ENCODE measurements at regions not wholly inside any gene's neighbourhood (a gene's known extent, or its start where the extent isn't known, plus 50 kb on each side); places are given as distances from the start of the nearest gene placed in this dataset.

DNA sequence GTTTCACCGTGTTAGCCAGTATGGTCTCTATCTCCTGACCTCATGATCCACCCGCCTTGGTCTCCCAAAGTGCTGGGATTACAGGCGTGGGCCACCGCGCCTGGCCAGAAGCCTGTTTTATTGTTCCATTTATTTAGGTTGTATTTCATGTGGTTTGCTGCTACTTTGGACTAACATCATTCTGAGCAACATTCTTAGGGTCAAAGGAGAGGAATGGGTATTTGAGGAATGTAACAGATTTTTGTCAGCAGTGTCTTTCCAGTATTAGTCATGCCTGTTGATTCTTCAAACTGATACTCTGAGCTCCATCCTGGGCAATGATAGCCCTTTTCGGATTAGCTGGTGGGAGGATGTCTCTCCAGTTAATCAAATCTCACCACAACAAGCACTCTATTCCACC is 213.0 kb upstream of the CITED2 start:
- DNase-seq: no peak

DNA sequence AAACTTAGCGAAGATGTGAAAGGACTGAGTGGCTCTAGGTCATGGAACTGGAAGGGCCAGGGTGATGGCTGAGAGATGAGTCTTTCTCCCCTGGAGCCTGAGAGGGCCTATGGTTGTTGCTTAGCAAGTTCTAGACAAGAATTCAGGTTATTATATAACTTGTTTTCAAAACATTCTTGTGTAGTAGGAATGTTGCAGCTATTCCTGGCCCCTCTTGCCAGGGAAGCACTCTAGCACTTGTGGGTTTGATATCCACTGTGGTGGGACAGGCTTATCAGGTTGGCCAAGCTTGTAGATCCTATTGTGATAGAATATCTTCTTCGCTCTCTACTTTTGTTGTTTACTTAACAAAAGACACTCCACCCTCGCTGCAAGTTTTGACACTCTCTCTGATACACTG is 211.8 kb upstream of the CITED2 start:
- no peak for DNase-seq

DNA sequence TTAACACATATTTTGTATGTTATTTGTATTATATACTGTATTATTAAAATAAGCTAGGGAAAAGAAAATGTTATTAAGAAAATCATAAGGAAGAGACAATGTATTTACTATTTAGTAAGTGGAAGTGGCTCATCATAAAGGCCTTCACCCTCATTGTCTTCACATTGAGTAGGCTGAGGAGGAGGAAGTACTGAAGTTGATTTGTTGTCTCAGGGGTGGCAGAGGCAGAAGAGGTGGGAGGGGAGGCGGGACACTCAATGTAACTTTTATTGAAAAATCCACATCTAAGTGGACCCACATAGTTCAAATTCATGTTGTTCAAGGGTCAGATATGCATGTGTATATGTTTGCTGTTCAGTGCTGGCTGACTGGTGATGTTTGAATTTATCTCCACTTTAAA is 210.2 kb upstream of the CITED2 start:
- DNase-seq: no peak

DNA sequence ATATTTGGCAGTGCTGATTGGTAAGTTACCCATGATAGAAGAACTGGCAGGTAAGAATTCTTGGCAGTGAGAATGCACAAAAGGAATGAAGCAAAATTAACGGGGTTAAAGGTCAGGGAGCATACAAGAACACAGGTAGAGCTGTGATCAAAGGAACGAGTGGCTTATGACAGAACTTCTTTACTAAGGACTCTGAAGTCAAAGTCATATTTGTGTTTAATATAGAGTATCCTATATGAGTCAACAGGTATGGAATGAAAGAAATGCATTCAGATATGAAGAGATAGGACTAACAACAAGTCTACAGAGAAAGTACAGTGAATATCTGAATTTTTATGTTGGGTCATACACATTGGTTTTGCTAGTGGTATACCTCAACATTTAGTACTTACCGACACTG is 209.0 kb upstream of the CITED2 start:
- no peak for DNase-seq

DNA sequence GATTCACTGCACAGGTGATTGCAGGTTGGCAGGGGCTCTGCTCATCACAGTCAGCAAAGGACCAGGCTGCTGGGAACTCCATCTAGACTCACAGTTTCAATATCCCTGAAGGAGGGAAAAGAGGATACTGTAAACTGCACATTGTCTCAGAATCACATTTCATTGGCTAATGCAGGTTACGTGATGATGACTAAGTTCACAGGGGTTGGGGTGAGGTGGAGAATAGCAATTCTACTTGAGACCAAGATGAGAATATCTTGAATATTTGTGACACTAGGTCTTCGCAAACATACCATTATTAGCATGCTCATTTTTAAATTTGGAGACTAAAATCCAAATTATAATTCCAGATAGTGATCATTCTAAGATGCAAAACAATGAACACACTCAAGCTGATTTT is 208.5 kb upstream of the CITED2 start:
- no peak for DNase-seq

DNA sequence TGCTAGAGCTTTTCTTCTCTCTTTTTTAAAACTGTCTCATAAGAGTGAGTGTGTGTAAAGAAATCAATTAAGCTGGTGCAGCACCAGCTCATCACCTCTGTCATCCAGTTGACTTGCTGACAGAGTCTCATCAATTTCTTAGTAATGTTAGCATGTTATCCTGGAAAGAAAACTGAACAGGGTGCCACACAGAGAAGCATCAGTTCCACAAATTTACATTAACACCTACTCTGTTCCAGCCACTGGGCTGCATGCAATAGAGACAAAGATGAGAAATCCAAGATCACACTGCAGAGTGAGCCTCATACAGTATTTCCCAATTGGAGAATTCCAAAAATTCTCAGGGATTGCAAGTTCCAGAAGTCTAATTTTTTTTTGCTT is 207.0 kb upstream of the CITED2 start:
- no peak for DNase-seq

DNA sequence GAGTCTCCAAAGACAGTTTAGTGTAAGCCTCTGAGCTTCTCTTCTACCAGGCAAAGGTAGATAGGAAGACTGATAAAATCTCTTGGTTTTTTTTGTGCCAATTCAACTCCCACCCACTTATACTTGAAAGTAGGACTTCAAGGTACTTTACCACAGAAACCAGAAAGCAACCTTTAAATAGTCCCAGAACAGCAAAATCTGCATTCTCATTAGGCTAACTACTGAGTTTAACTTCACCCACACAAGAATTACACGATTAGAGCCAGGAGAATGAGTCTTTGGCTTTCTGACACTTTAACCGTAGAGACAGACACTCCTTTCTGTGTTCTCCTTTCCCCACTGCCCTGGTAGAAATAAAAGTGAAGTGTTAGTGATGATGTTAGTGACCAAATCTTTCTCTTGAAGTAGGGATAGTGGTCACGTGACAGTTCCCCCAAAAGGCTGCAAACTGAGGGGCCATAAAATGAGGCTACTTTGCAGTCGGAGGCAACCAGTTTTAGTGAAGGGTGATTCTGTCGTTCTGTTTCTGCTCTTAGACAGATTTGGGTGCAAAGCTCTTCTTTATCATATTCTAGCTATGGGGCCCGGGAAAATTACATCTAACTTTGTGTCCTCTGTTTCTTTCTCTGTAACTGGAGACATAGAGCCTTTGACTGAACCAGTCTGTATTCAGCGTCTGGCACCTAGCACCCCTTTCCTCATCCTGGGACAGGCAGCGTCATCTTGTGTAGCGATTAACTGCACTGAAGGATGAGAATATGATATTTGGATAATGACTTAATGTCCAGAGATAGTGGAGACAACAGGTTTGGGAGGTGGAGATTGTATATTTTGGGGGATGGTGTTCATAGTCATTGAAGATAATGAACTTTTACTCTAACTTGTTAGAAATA is 206.4 kb upstream of the CITED2 start:
- no peak for DNase-seq

DNA sequence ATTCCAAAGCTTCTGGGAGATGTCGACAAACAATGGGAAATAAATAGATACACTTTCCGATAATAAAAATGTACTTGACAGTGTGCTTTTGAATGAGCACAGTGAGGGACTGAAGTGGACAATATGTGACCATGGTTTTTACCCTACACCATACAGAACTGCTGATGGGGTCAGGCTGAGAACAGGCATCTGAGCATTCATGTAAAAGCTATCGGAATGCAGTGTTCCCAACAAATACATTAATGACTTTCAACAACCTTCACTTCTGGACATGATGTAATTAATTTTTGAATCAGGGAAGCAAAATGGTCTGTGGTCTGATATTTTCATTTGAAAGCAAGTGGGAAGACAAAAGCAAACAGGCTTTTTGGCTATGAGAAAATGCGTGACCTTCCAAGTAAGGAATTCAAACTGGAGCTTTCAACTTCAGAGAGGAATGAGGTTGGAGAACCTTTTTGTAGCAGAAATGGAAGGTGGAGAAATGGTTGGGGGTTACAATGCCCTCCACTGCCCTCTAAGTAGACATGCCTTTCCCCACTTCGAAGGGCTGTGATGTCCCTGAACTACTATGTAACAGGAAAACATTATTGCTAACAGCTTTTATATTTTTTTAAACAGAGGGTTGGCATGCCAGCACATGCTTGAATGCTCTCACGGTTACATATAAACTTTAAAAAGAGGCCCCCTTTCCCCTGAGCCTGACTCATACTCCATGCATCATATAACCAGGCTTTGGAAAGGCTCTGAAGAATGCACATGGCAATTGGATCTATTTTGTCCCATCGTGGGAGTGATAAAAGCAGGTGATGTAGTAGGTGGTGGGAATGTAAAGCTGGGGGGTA is 203.5 kb upstream of the CITED2 start:
- DNase-seq: no peak

DNA sequence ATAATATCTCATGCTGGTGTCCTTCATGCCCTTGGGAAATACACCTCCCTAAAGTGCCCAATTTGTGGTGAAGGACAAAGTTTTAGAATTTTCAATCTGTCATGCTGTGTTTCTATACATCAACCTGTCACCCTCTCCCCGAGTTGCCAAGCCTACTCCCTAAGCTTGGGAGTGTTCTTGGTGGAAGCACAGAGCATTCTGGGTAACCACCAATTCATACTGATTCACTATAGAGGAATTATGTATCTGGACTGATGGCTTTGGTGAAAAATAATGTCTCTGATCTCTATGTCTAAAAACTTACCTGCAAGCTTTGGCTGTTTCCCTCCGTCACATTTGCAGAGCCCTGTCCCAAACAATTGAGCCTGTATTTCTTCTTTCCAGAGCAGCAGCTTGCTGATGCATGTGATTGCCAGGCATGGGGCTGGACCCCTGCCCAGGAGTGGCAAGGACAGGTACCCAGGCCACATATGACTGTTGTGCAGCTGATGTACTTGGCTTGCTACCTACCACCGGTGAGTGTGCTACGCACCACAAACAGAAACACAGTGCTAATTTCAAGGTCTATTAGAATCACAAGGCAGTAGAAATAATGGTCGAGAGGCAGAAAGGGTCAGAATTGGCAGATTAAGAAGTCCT is 202.8 kb upstream of the CITED2 start:
- no peak for DNase-seq

DNA sequence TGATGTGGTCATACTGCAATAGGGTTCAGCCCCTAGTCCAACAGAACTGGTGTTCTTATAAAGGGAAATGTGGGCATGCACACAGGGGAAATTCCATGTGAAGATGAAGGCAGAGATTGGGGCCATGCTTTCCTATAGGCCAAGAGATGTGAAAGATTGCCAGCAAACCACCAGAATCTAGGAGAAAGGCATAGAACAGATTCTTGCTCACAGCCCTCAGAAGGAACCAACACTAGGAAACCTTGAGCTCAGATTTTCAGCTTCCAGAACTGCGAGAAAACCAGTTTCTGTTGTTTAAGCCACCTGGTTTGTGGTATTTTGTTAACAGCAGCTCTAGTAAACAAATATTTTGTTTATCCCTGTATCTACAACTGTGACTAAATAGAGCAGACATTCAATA is 197.6 kb upstream of the CITED2 start:
- no peak for DNase-seq

DNA sequence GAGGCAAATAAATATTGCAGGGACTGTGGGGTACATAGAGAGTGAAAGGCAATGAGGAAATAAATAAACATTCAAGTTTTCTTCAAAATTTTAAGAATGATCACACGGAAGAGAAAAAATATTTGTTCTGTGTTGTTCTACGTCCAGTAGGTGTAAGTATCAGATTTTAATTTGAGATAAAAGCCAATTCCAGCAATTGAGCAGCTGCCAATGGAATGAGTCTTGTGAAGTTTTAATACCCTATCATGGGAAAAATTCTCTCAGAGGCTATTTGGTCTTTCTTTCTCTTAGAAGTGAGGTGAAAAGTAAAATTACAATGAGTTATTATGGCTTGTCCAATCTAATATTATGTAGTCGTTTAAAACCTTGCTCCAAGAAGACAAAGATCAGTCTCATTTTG is 195.7 kb upstream of the CITED2 start:
- no peak for DNase-seq

DNA sequence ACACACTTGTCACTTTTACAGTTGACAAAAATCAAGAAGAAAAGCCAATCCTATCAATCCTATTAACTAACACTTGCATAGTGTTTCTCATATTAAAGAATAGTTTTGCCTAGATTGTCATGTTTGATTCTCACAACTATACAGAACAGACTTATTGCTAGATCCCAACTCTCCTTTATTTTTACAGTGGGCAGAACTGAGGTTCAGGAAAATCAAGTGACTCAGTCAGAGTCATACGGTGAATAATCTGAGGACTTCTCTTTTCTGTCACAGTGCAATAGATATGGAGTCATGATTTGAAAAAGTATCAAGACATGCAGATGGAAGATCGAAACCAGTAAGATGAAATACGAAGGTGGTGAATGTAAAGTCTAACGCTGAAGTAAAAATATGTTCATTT is 195.1 kb upstream of the CITED2 start:
- no peak for DNase-seq

DNA sequence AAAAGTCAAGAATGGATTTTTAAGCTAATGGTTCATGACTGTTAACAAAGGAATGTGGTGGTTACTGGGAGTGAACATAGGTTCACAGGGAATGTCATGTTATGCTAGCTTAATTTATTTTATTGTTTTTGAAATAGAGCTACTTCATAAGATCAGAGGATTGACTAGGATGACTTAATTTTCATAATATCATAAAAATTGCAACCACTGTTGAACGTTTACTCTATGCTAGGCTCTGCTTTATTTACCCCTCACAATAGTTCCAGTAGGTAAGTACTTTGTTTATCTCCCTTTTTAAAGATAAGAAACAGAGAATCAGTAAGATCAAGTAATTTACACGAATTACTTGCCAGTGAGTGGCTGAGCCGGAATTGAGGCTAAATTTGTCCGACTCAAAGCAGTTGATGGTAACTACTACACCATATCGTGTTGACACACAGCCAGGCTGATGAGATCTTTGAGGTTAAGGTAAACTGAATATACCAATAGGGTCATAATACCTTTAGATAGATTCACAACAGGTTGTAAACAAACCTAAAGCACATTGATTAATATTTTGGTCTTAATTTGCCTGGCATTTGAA is 194.6 kb upstream of the CITED2 start:
- DNase-seq: no peak

DNA sequence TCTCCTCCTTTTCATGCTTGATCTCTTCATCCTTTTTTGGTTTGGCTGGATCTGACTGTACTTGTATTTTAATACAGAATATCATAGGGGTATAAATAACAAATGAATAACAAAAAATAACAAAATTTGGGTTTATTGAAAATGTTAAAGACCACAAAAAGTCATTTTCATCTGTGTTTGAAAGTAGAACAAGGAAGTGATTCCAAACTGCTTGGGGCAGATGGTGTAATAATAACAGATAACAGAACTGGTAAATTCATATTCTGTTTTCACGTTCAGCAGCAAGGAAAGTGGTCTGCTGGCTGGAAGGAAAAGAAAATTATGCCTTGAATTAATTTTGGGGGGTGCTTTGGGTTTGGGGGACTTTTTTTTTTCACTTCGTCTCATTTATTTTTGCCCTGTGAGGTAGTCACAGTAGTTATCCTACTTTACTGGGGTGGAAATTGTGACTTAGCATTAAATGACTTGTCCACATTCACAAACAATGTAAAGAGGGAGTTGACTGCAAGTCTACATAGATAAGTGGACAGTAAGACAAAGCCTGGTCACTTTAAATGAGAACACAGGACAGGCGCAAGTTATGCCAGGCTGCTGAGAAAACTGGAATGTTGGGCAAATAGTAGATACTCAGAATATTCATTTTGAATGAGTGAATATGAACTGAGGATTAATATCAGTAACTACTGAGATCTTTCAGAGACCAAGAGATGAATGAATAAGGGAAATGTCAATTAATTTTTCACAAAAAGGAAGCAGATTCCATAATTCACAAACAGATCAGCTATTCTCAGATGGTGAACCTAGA is 193.9 kb upstream of the CITED2 start:
- DNase-seq: no peak

DNA sequence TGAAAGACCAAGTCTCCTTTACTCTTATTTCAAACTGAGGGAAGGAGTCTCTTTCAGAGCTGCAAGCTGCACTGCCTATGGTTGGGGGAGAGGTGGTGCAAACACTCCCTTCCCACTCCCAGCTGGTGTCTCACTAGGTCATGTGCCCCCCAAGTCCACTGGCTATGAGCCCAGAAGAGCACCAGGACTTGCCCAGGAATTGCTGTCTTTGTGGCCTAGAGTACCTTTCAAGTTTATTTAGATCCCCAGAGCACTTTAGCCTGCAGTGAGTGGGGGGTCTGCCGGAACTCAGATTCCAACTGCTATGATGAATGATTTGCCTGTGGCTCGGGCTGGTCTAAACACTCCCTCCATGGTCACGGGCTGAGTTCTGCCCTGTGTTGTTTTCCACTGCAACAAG is 192.6 kb upstream of the CITED2 start:
- DNase-seq: no peak

DNA sequence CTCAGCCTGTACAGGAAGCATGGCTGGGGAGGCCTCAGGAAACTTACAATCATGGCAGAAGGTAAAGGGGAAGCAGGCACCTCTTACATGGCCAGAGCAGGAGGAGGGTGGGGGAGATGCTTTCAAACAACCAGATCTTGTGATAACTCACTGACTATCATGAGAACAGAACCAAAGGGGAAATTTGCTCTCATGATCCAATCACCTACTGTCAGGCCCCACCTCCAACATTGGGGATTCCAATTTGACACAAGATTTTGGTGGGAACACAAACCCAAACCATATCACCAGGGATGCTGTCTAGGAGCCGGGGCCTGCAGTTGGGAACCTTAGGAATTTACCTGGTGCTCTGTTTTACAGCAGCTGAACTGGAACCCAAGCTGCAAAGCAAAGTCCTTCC is 191.1 kb upstream of the CITED2 start:
- DNase-seq: no peak

DNA sequence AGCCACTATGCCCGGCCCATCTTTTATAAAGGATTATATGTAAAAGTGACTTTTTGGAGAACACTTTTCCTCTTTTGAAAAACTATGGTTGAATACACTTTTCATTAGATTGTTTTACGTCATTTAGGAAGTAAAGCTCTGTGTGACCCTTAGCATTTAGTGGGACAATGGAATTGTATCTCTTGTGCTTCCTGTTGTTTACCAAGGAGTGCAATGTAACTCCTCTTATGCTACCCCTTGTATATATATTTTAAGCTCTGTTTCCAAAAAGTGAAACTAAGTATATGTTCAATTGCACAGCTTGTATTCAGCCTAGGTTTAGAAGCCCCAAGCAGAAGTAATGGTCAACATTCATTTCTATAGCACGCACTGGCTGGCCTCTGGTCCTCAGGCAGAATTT is 183.1 kb upstream of the CITED2 start:
- no peak for DNase-seq

DNA sequence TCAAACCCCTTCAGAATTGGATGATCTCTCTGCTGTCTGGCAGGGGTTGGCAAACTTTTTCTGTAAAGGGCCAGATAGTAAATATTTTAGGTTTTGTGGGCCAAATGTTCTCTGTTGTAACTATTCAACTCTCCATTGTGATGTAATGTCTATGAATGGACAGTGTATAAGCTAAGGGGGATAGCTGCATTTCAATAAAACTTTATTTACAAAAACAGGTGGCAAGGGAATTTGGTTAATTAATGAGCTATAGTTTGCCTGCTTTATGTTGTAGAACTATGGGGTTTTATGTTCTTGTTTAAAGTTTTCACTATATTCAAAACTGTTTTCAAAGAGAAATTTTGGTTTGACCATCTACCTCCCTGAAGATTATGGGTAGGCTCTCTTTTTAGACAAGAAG is 182.1 kb upstream of the CITED2 start:
- no peak for DNase-seq

DNA sequence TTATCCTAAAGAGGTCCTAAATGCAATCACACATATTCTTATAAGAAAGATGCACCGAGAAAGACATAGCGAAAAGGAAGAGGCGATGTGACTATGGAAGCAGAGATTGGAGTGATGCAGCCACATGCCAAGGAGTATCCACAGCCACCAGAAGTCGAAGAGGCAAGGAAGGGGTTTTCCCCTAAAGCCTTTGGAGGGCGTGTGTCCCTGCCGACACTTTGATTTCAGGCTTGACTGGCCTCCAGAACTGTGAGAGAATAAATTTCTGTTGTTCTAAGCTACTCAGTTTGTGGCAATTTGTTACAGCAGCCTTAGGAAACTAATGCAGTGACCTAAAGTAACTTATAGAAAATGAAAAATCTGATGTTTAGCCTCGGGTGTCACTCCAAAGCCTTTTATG is 179.5 kb upstream of the CITED2 start:
- DNase-seq: no peak

DNA sequence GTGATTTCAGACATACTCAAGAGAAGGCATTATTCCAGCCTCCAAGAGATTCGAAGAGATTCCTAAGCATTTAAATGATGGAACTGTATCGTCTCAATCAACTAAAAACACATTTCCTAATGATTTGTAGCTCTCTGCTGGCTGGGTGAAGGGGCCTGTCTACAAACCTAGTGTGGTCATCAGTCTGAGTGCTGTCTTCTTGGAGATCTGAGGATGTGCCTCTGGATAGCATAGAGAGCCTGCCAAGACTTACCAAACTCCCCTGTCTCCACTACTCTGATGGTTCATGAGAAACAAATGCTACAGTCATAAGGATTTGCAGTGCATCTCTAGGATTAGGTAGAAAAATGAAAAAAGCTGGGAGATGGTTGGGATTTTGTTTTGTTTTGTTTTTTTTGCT is 176.9 kb upstream of the CITED2 start:
- DNase-seq: no peak

DNA sequence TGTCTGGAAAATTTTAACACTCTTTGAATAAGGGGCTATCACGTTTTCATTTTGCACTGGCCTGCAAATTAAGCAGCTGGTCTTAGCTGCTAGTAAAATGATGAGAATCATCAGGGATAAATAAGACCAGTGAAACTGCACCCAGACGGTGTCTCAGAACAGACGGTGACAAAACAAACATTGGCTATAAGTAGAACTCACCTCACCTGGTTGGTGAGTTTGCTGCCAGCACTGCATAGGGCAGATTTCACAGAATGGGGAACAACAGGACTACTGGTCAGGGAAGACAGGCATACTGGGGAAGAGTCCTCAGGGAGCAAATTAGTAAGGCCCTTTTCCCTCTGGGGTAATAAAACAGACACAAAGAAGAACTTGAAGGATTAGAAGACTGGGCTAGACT is 175.9 kb upstream of the CITED2 start:
- DNase-seq: no peak

DNA sequence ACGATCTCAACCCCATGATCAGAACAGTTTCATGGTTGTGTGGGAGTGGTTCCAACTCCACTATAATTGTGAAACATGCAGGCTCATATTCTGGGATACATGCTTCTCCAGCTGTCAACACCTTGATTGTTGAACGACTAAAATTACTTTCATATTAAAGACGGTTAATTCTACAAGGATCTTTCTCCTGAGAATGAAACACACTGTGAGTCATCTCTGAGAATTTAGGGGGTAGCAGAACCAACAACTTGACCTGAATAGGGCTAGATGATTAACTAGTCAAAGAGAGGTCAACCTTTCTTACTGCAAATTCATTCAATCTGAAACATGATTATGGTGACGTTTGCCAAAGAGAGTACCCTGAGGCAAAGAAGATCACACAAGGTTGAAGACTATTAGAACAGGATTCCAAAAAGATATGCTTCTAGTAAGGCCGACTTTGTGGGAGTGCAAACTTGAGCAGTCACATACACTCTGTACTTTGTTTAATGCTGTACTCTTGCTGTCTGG is 175.2 kb upstream of the CITED2 start:
- DNase-seq: no peak
